Glutamatergic neuron (in vitro differentiated cells): ENCODE measurements at regions not wholly inside any gene's neighbourhood (a gene's known extent, or its start where the extent isn't known, plus 50 kb on each side); places are given as distances from the start of the nearest gene placed in this dataset.
A peak's percentile ranks its signal among the peaks of the same experiment; 100 is the strongest.

ENCODE experiments used
- DNase-seq: peaks from one replicate; pipeline ENCODE4 v3.0.0; 2022
- H3K27ac Mint-ChIP-seq: one replicate; pipeline ENCODE4 v1.8.0; 2020; ENCODE audit warnings: mild to moderate bottlenecking, mixed read lengths, inconsistent platforms; ENCODE audit not compliant: unreplicated experiment
- H3K27me3 Mint-ChIP-seq: one replicate; pipeline ENCODE4 v1.8.0; 2020; ENCODE audit warnings: mild to moderate bottlenecking, moderate library complexity, mixed read lengths, inconsistent platforms; ENCODE audit not compliant: unreplicated experiment
- H3K36me3 Mint-ChIP-seq: one replicate; pipeline ENCODE4 v1.8.0; 2020; ENCODE audit warnings: mild to moderate bottlenecking, mixed read lengths, inconsistent platforms; ENCODE audit not compliant: unreplicated experiment
- H3K4me1 Mint-ChIP-seq: one replicate; pipeline ENCODE4 v1.8.0; 2020; ENCODE audit warnings: mild to moderate bottlenecking, low read depth, mixed read lengths, inconsistent platforms; ENCODE audit not compliant: unreplicated experiment
- H3K4me3 Mint-ChIP-seq: one replicate; pipeline ENCODE4 v1.8.0; 2020; ENCODE audit warnings: mild to moderate bottlenecking, mixed read lengths, inconsistent platforms; ENCODE audit not compliant: unreplicated experiment
- H3K9me3 Mint-ChIP-seq: one replicate; pipeline ENCODE4 v1.8.0; 2020; ENCODE audit warnings: mild to moderate bottlenecking, moderate library complexity, mixed read lengths, inconsistent platforms; ENCODE audit not compliant: unreplicated experiment
- TF ChIP-seq, protein P1 (sequence below): fragments of 200-600 bp; sonication (generic); IDR thresholded peaks from one replicate; pipeline ENCODE4 v1.5.0; 2021; ENCODE audit not compliant: partially characterized antibody, unreplicated experiment

DNA sequence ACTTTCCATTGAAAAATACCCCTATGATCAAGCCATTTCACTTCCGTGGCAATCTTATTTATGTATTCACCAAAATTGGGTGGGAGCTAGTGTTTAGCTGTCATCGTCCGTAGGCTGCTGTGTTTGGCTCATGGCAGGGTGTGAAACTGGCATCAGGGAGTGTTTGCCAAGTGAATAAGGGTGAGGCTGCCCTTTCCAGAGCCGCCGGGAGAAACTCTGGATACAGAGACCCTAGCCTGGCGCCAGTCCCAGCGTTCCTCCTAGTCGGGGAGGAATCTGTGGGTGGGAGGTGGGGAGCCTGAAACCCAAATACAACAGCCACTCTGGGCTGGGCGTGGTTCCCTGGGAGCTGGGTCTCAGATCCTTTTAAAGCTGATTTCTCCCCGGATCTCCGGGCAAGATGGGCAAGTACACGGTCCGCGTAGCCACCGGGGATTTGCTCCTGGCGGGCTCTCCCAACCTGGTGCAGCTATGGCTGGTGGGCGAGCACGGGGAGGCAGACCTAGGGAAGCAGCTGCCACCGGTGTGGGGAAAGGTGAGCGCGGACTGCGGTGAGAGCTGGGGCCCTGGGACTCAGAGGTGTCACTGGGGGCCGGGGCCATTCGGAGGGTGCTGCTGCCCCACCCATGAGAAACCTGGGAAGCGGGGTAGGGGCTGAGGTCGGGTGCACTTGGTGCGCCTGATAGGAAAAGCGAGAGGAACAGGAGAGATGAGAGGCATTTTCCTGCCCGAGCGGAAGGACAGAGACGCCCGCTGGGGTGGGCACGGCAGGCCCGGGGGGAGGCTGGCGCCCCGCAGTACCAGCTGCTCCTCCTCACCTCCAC, 62.1 kb upstream of the TEKT1 start:
- no peaks in the 10 kb centered on the region for H3K36me3 Mint-ChIP-seq
- H3K4me1 Mint-ChIP-seq = no peaks in the 10 kb centered on the region
- H3K27me3 Mint-ChIP-seq = peaks cover 6% of the 10 kb centered on the region
- TF ChIP-seq, protein P1, sequence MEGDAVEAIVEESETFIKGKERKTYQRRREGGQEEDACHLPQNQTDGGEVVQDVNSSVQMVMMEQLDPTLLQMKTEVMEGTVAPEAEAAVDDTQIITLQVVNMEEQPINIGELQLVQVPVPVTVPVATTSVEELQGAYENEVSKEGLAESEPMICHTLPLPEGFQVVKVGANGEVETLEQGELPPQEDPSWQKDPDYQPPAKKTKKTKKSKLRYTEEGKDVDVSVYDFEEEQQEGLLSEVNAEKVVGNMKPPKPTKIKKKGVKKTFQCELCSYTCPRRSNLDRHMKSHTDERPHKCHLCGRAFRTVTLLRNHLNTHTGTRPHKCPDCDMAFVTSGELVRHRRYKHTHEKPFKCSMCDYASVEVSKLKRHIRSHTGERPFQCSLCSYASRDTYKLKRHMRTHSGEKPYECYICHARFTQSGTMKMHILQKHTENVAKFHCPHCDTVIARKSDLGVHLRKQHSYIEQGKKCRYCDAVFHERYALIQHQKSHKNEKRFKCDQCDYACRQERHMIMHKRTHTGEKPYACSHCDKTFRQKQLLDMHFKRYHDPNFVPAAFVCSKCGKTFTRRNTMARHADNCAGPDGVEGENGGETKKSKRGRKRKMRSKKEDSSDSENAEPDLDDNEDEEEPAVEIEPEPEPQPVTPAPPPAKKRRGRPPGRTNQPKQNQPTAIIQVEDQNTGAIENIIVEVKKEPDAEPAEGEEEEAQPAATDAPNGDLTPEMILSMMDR = no peak
- peak overlapping the region; percentile 8 for H3K4me3 Mint-ChIP-seq
- H3K27ac Mint-ChIP-seq = no peak overlapping the region
- no peak for DNase-seq
- H3K9me3 Mint-ChIP-seq = peaks cover 2% of the 10 kb centered on the region

DNA sequence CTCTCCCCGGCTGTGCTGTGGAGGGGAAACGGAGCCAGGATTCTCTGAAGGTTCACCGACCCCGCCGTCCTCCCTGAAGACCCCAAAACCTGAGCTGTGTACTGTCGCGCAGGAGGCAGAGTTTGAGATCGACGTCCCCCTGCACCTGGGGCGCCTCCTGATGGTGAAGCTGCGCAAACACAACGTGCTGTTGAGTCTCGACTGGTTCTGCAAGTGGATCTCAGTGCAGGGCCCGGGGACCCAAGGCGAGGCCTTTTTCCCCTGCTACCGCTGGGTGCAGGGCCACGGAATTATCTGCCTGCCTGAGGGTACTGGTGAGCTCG, 62.6 kb upstream of the TEKT1 start:
- Mint-ChIP-seq H3K9me3 (peaks cover 2% of the 10 kb centered on the region), H3K36me3 (no peaks in the 10 kb centered on the region), H3K27ac (no peak overlapping the region), H3K4me3 (peak overlapping the region; percentile 8), H3K27me3 (peaks cover 6% of the 10 kb centered on the region), H3K4me1 (no peaks in the 10 kb centered on the region)
- TF ChIP-seq, protein P1 = peak; percentile 39
- peak; percentile 50 for DNase-seq

GRCh38 chr17:6901086-6901485, 69.6 kb upstream of the TEKT1 start:
- no peaks in the 10 kb centered on the region for H3K27me3 Mint-ChIP-seq
- no peaks in the 10 kb centered on the region for H3K36me3 Mint-ChIP-seq
- DNase-seq = no peak
- H3K27ac Mint-ChIP-seq = no peak overlapping the region
- H3K4me3 Mint-ChIP-seq = no peak overlapping the region
- no peaks in the 10 kb centered on the region for H3K4me1 Mint-ChIP-seq
- H3K9me3 Mint-ChIP-seq = no peaks in the 10 kb centered on the region
- TF ChIP-seq, protein P1 = no peak

DNA sequence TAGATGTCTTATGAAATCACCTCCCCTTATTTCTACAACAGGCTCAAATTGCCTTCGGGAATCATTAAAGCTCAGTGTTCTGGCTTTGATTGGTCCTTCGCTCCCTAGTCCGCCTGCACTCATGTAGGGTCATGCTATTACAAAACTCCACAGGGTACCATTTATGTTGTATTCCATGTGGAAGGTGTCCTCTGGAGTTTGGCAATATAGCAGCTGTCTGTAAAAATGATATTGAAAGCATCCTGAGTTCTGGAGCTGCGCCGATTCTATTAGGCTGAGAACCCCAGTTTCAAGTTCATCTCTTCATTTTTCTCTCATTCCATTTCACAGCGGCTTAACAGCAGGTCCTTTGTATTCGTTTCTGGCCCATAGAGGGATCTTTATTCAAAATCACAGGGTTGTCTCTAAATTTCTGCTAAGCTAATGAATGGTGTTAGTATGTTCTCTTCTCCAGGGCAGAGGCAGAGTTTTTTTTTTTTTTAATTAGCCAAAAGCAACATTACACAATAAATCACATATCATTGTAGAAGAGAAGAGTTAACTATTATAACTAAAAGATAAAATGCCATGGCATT, 71.9 kb upstream of the TEKT1 start:
- H3K4me1 Mint-ChIP-seq = no peaks in the 10 kb centered on the region
- DNase-seq = no peak
- H3K4me3 Mint-ChIP-seq = no peak overlapping the region
- H3K27ac Mint-ChIP-seq = no peak overlapping the region
- H3K36me3 Mint-ChIP-seq = no peaks in the 10 kb centered on the region
- H3K27me3 Mint-ChIP-seq = no peaks in the 10 kb centered on the region
- H3K9me3 Mint-ChIP-seq = no peaks in the 10 kb centered on the region
- TF ChIP-seq, protein P1 = no peak

GRCh38 chr17:6908807-6909206, 77.3 kb upstream of the TEKT1 start:
- DNase-seq = no peak
- H3K9me3 Mint-ChIP-seq = peaks cover 3% of the 10 kb centered on the region
- H3K4me3 Mint-ChIP-seq = no peak overlapping the region
- no peaks in the 10 kb centered on the region for H3K27me3 Mint-ChIP-seq
- H3K36me3 Mint-ChIP-seq = no peaks in the 10 kb centered on the region
- no peaks in the 10 kb centered on the region for H3K4me1 Mint-ChIP-seq
- no peak overlapping the region for H3K27ac Mint-ChIP-seq
- TF ChIP-seq, protein P1 = no peak
